Vagina (tissue), 2 donors: ENCODE measurements at regions not wholly inside any gene's neighbourhood (a gene's known extent, or its start where the extent isn't known, plus 50 kb on each side); places are given as distances from the start of the nearest gene placed in this dataset.

ENCODE experiments used
- CTCF ChIP-seq, 3 experiments: fragments of 450-650 bp in 2 of 3; fragments of 200-600 bp in 1 of 3; sonication (generic) in 1 of 3; IDR thresholded peaks; one replicate each; pipeline ENCODE4 v1.5.1; 2017 to 2019; ENCODE audit warnings: antibody characterized with exemption in 3 of 3, mild to moderate bottlenecking in 2 of 3, moderate library complexity in 2 of 3
- POLR2A ChIP-seq, 2 donors: fragments of 450-650 bp; IDR thresholded peaks; one replicate each; pipeline ENCODE4 v1.6.1; 2017; ENCODE audit warnings: antibody characterized with exemption in 2 of 2, mild to moderate bottlenecking in 2 of 2, moderate library complexity in 2 of 2
- POLR2AphosphoS5 ChIP-seq, 2 donors: sonication (generic); formaldehyde crosslinking; IDR thresholded peaks; one replicate each; pipeline ENCODE4 v1.9.0; 2017; ENCODE audit warnings: antibody characterized with exemption in 2 of 2, mild to moderate bottlenecking in 2 of 2, low read depth in 1 of 2; ENCODE audit not compliant: insufficient read depth in 1 of 2

- TF ChIP-seq POLR2AphosphoS5 (IDR thresholded peaks at IDR 0.05; ENCODE audit: insufficient read depth in 1 of 2, low read depth in 1 of 2), result no peak
- TF ChIP-seq POLR2A (IDR thresholded peaks at IDR 0.05), result no peak
- TF ChIP-seq CTCF (IDR thresholded peaks at IDR 0.05), result no peak
Observed at GRCh38 chr2:223203971-223204929, 152.3 kb downstream of the KCNE4 start.
